OCI-LY3 (cell line): ENCODE measurements at regions not wholly inside any gene's neighbourhood (a gene's known extent, or its start where the extent isn't known, plus 50 kb on each side); places are given as distances from the start of the nearest gene placed in this dataset.

Experiments used
- H2AFZ ChIP-seq: fragments of 200-600, 300-600 bp; shearing (Covaris generic); 2 replicates; pipeline ENCODE4 v1.6.0; 2014; ENCODE audit warnings: antibody characterized with exemption, low read depth, low read length
- H3K27ac ChIP-seq: fragments of 200-600, 300-600 bp; sonication (generic); 2 replicates; pipeline ENCODE4 v1.5.1; 2014; ENCODE audit warnings: mild to moderate bottlenecking, low read length, moderate library complexity, mixed read lengths
- H3K27me3 ChIP-seq: fragments of 200-600, 300-600 bp; sonication (generic); 2 replicates; pipeline ENCODE4 v1.6.1; 2014; ENCODE audit warnings: low read depth, low read length, mixed read lengths
- H3K36me3 ChIP-seq: fragments of 200-600, 300-600 bp; sonication (generic); replicated peaks from 2 replicates; pipeline ENCODE3; 2014; ENCODE audit warnings: low read depth, low read length, mixed read lengths
- H3K4me1 ChIP-seq: fragments of 300-600, 200-600 bp; sonication (generic); 2 replicates; pipeline ENCODE4 v1.6.1; 2014; ENCODE audit warnings: low read length, mixed read lengths
- H3K4me2 ChIP-seq: fragments of 200-600, 300-600 bp; sonication (generic); 2 replicates; pipeline ENCODE4 v1.6.1; 2014; ENCODE audit warnings: low read length, mixed read lengths
- H3K4me3 ChIP-seq: fragments of 300-600, 200-600 bp; sonication (generic); 2 replicates; pipeline ENCODE4 v1.5.1; 2014; ENCODE audit warnings: antibody characterized with exemption, mild to moderate bottlenecking, low read length, moderate library complexity
- H3K79me2 ChIP-seq: fragments of 300-600, 200-600 bp; shearing (Covaris generic); 2 replicates; pipeline ENCODE4 v1.6.1; 2014; ENCODE audit warnings: mild to moderate bottlenecking, low read length, mixed read lengths
- H3K9ac ChIP-seq: fragments of 300-600, 200-600 bp; shearing (Covaris generic); 2 replicates; pipeline ENCODE4 v1.6.0; 2014; ENCODE audit warnings: mild to moderate bottlenecking, low read length, moderate library complexity
- H3K9me3 ChIP-seq: fragments of 200-600, 300-600 bp; shearing (Covaris generic); 2 replicates; pipeline ENCODE4 v1.6.1; 2014; ENCODE audit warnings: low read length, mixed read lengths; ENCODE audit not compliant: insufficient read depth
- H4K20me1 ChIP-seq: fragments of 200-600, 300-600 bp; sonication (generic); 2 replicates; pipeline ENCODE4 v1.6.1; 2016; ENCODE audit warnings: low read length, mixed read lengths; ENCODE audit not compliant: insufficient read depth
- EZH2phosphoT487 ChIP-seq: fragments of 200-600 bp; shearing (Covaris generic); IDR thresholded peaks from 2 replicates; pipeline ENCODE4 v1.6.1; 2018; ENCODE audit warnings: antibody characterized with exemption, mixed run types, low read depth
- TF ChIP-seq, protein P1 (sequence below): fragments of 200-600, 300-600 bp; sonication (generic); IDR thresholded peaks from 2 replicates; pipeline ENCODE4 v1.5.1; 2014; ENCODE audit warnings: antibody characterized with exemption, low read length, low read depth

DNA sequence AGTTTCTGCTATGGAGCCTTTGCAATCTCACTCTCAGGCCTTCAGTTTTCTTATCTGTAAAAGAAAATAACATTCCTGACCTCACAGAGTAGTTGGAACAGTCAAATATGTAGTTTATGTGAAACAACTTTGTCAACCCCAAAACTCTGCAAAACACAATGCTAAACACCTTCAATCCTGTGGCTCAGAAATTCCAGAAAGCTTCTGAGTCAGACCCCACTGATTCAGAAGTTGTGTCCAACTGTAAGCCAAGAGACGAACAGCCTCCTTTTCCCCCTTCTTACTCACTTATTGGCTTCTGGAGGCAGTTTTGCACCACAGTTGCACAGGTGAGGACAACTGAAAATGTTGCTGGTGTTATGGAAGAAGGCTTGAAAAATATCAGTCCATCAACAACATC is 52.9 kb downstream of the TMSB4Y start:
- Histone ChIP-seq H3K36me3 (no peaks in the 10 kb centered on the region), H2AFZ (no peak overlapping the region), H3K9me3 (no peaks in the 10 kb centered on the region), H3K27ac (no peak overlapping the region), H3K79me2 (no peaks in the 10 kb centered on the region), H3K4me1 (no peaks in the 10 kb centered on the region), H3K4me3 (no peak overlapping the region), H3K27me3 (no peaks in the 10 kb centered on the region), H3K4me2 (no peak overlapping the region), H4K20me1 (no peaks in the 10 kb centered on the region), H3K9ac (no peak overlapping the region)
- TF ChIP-seq, protein P1, sequence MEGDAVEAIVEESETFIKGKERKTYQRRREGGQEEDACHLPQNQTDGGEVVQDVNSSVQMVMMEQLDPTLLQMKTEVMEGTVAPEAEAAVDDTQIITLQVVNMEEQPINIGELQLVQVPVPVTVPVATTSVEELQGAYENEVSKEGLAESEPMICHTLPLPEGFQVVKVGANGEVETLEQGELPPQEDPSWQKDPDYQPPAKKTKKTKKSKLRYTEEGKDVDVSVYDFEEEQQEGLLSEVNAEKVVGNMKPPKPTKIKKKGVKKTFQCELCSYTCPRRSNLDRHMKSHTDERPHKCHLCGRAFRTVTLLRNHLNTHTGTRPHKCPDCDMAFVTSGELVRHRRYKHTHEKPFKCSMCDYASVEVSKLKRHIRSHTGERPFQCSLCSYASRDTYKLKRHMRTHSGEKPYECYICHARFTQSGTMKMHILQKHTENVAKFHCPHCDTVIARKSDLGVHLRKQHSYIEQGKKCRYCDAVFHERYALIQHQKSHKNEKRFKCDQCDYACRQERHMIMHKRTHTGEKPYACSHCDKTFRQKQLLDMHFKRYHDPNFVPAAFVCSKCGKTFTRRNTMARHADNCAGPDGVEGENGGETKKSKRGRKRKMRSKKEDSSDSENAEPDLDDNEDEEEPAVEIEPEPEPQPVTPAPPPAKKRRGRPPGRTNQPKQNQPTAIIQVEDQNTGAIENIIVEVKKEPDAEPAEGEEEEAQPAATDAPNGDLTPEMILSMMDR = no peak
- TF ChIP-seq EZH2phosphoT487 = no peak

DNA sequence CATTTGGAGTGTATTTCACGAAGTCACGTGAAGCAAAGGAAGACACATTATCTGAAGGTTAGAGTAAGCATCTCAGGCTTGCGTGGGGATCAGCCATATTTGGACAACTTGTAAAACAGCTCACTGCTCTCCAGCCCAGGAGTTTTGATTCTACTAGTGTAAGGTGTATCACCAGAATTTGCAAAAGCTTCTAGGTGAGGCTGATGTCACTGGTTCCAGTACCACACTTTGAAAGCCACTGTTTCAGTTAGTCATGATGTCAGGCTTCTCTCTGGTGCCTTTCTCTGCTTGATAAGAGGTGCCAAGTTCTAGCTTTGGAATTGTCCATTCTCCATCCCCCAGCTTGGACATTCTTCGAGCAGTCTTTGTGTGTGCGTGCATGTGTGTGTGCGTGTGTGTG is 62.3 kb downstream of the TMSB4Y start:
- Histone ChIP-seq H3K27ac (no peak overlapping the region), H3K4me2 (no peak overlapping the region), H3K9me3 (no peaks in the 10 kb centered on the region), H3K36me3 (no peaks in the 10 kb centered on the region), H3K27me3 (no peaks in the 10 kb centered on the region), H3K4me1 (no peaks in the 10 kb centered on the region), H3K4me3 (no peak overlapping the region), H2AFZ (no peak overlapping the region), H4K20me1 (no peaks in the 10 kb centered on the region), H3K79me2 (no peaks in the 10 kb centered on the region), H3K9ac (no peak overlapping the region)
- TF ChIP-seq, protein P1 = no peak
- TF ChIP-seq EZH2phosphoT487 = no peak

DNA sequence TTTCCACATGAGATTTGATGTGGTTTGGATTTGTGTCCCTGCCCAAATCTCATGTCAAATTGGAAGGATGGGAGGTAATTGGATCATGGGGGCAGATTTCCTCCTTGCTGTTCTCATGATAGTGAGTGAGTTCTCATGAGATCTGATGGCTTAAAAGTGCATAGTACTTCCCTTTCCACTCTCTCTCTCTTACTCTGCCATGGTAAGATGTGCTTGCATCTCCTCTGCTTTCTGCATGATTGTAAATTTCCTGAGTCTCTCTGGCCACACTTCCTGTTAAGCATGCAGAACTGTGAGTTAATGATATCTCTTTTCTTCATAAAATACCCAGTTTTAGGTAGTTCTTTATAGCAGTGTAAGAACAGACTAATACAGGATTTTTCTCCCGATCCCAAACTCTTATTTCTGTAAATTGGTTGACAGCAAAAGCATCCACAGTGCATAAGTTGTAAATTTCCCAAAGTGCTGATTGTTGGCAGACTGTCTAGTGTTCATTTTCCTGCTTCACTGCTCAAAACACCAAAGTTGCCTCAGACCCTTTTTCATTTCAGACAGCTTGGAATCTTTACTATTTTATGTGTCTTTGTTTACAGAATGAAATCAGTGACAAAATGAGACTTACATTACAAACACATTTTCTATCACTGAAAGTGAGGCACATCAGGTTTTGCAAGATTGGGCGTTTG is 86.6 kb downstream of the TMSB4Y start:
- Histone ChIP-seq H3K4me1 (no peaks in the 10 kb centered on the region), H3K4me2 (no peak overlapping the region), H3K27me3 (no peaks in the 10 kb centered on the region), H2AFZ (no peak overlapping the region), H4K20me1 (no peaks in the 10 kb centered on the region), H3K36me3 (no peaks in the 10 kb centered on the region), H3K9ac (no peak overlapping the region), H3K27ac (no peak overlapping the region), H3K9me3 (no peaks in the 10 kb centered on the region), H3K4me3 (no peak overlapping the region), H3K79me2 (no peaks in the 10 kb centered on the region)
- no peak for TF ChIP-seq EZH2phosphoT487
- TF ChIP-seq, protein P1 = no peak

DNA sequence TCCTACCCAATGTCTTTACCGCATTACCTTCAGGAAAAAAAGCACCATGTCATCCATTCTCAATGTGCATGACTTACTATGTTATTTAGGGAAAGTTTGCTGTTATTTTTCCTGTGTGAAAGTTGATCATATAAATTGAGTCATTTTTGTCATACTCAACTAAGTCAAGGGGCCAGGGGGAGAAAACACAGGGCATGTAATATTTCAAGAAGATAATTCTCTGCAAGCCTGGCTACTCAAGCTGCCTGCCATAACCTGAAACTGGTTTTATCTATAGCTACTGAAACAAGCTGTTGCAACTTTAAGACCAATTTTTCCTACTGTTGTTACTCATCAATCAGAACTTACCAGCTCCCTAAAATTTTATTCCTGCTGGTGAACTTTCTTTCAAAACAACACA is 91.4 kb downstream of the TMSB4Y start:
- H2AFZ ChIP-seq = no peak overlapping the region
- no peaks in the 10 kb centered on the region for H3K9me3 ChIP-seq
- no peaks in the 10 kb centered on the region for H3K36me3 ChIP-seq
- TF ChIP-seq EZH2phosphoT487 = no peak
- TF ChIP-seq, protein P1 = no peak
- no peak overlapping the region for H3K27ac ChIP-seq
- H3K4me2 ChIP-seq = no peak overlapping the region
- H3K9ac ChIP-seq = no peak overlapping the region
- no peaks in the 10 kb centered on the region for H3K4me1 ChIP-seq
- no peak overlapping the region for H3K4me3 ChIP-seq
- no peaks in the 10 kb centered on the region for H3K27me3 ChIP-seq
- no peaks in the 10 kb centered on the region for H3K79me2 ChIP-seq
- no peaks in the 10 kb centered on the region for H4K20me1 ChIP-seq
